HEK293 (cell line): ENCODE measurements at regions not wholly inside any gene's neighbourhood (a gene's known extent, or its start where the extent isn't known, plus 50 kb on each side); places are given as distances from the start of the nearest gene placed in this dataset.

Experiments
- CTCF ChIA-PET: fragments of 350-600 bp; formaldehyde crosslinking; extraction: SDS; loops from one replicate; lab custom pipeline; 2021; ENCODE audit warnings: antibody characterized with exemption; lab: Yijun Ruan, JAX
- POLR2A ChIA-PET: fragments of 300-600 bp; formaldehyde crosslinking; extraction: SDS; loops from one replicate; lab custom pipeline; 2020; ENCODE audit warnings: antibody characterized with exemption, inconsistent platforms; lab: Yijun Ruan, JAX
- H3K27ac ChIP-seq: fragments of 200-500 bp; sonication (Bioruptor generic); 2 replicates; pipeline ENCODE4 v1.5.1; 2014; ENCODE audit warnings: low read depth, low read length, control low read depth, inconsistent platforms; ENCODE audit errors: extremely low read depth
- H3K36me3 ChIP-seq, 2 experiments: fragments of 200-500 bp in 1 of 2; sonication (Bioruptor generic) in 1 of 2; 1 replicate in 1 of 2; 2 replicates in 1 of 2; pipeline ENCODE4 v1.5.1; 2014 to 2017; ENCODE audit warnings: inconsistent platforms in 2 of 2, low read length in 2 of 2; ENCODE audit not compliant: control insufficient read depth in 2 of 2, insufficient read depth in 1 of 2
- H3K4me1 ChIP-seq: fragments of 200-500 bp; sonication (Bioruptor generic); 2 replicates; pipeline ENCODE4 v1.5.1; 2014; ENCODE audit warnings: mild to moderate bottlenecking, low read length, inconsistent platforms; ENCODE audit not compliant: control insufficient read depth, insufficient read depth
- H3K4me3 ChIP-seq: 2 replicates; pipeline ENCODE4 v1.5.1; 2011; ENCODE audit warnings: low read depth, mild to moderate bottlenecking, control low read depth, low read length, moderate library complexity
- H3K9me3 ChIP-seq: fragments of 200-500 bp; sonication (Bioruptor generic); 2 replicates; pipeline ENCODE4 v1.5.1; 2014; ENCODE audit warnings: low read depth, low read length, inconsistent platforms; ENCODE audit not compliant: control insufficient read depth, insufficient read depth
- ATF2 ChIP-seq: fragments of 450-650 bp; formaldehyde crosslinking; IDR thresholded peaks from 2 replicates; pipeline ENCODE4 v1.5.1; 2016; ENCODE audit warnings: missing biosample characterization, missing genetic modification characterization, low read depth
- BCL11A ChIP-seq: fragments of 450-650 bp; formaldehyde crosslinking; IDR thresholded peaks from 2 replicates; pipeline ENCODE4 v1.5.1; 2016; ENCODE audit warnings: low read depth, missing biosample characterization, missing genetic modification characterization
- GFI1B ChIP-seq: fragments of 450-650 bp; formaldehyde crosslinking; IDR thresholded peaks from 2 replicates; pipeline ENCODE4 v1.5.1; 2016; ENCODE audit warnings: missing biosample characterization, missing genetic modification characterization
- HOXC10 ChIP-seq: sonication (generic); formaldehyde crosslinking; IDR thresholded peaks from 2 replicates; pipeline ENCODE4 v1.8.1; 2023; ENCODE audit warnings: mild to moderate bottlenecking, missing genetic modification reagents
- KLF9 ChIP-seq: fragments of 450-650 bp; formaldehyde crosslinking; IDR thresholded peaks from 2 replicates; pipeline ENCODE4 v1.5.1; 2016; ENCODE audit warnings: missing biosample characterization, missing genetic modification characterization, low read depth
- PRDM1 ChIP-seq: fragments of 450-650 bp; formaldehyde crosslinking; IDR thresholded peaks from 2 replicates; pipeline ENCODE4; 2016; ENCODE audit warnings: missing biosample characterization, missing genetic modification characterization
- SP3 ChIP-seq: fragments of 450-650 bp; formaldehyde crosslinking; IDR thresholded peaks from 2 replicates; pipeline ENCODE4 v1.5.1; 2016; ENCODE audit warnings: missing biosample characterization, missing genetic modification characterization
- ZEB2 ChIP-seq: fragments of 450-650 bp; formaldehyde crosslinking; IDR thresholded peaks from 2 replicates; pipeline ENCODE4 v1.5.1; 2016; ENCODE audit warnings: missing biosample characterization, missing genetic modification characterization
- ZNF121 ChIP-seq: fragments of 450-650 bp; formaldehyde crosslinking; IDR thresholded peaks from 2 replicates; pipeline ENCODE4 v1.5.1; 2016; ENCODE audit warnings: missing biosample characterization, missing genetic modification characterization
- ZNF132 ChIP-seq: fragments of 450-650 bp; formaldehyde crosslinking; IDR thresholded peaks from 2 replicates; pipeline ENCODE4 v1.5.1; 2017; ENCODE audit warnings: missing biosample characterization, missing genetic modification characterization, borderline replicate concordance
- ZNF175 ChIP-seq: fragments of 450-650 bp; formaldehyde crosslinking; IDR thresholded peaks from 2 replicates; pipeline ENCODE4 v1.5.1; 2016; ENCODE audit warnings: missing biosample characterization, missing genetic modification characterization
- ZNF202 ChIP-seq: fragments of 450-650 bp; formaldehyde crosslinking; IDR thresholded peaks from 2 replicates; pipeline ENCODE4 v1.5.1; 2016; ENCODE audit warnings: missing biosample characterization, missing genetic modification characterization, borderline replicate concordance
- ZNF311 ChIP-seq: fragments of 450-650 bp; formaldehyde crosslinking; IDR thresholded peaks from 2 replicates; pipeline ENCODE4 v1.5.1; 2017; ENCODE audit warnings: missing biosample characterization, missing genetic modification characterization, borderline replicate concordance
- ZNF354C ChIP-seq: fragments of 450-650 bp; formaldehyde crosslinking; IDR thresholded peaks from 2 replicates; pipeline ENCODE4 v1.5.1; 2016; ENCODE audit warnings: missing biosample characterization, missing genetic modification characterization, low read depth, borderline replicate concordance
- ZNF416 ChIP-seq: fragments of 450-650 bp; formaldehyde crosslinking; IDR thresholded peaks from 2 replicates; pipeline ENCODE4 v1.5.1; 2016; ENCODE audit warnings: missing biosample characterization, missing genetic modification characterization
- ZNF433 ChIP-seq: fragments of 450-650 bp; formaldehyde crosslinking; IDR thresholded peaks from 2 replicates; pipeline ENCODE4 v1.5.1; 2016; ENCODE audit warnings: missing biosample characterization, missing genetic modification characterization, low read depth
- ZNF510 ChIP-seq: fragments of 450-650 bp; formaldehyde crosslinking; IDR thresholded peaks from 2 replicates; pipeline ENCODE4 v1.5.1; 2018; ENCODE audit warnings: mild to moderate bottlenecking, missing genetic modification characterization, missing biosample characterization; ENCODE audit not compliant: insufficient replicate concordance
- ZNF521 ChIP-seq: fragments of 450-650 bp; formaldehyde crosslinking; IDR thresholded peaks from 2 replicates; pipeline ENCODE4 v1.5.1; 2017; ENCODE audit warnings: missing biosample characterization, mild to moderate bottlenecking, missing genetic modification characterization
- ZNF560 ChIP-seq: fragments of 450-650 bp; formaldehyde crosslinking; IDR thresholded peaks from 2 replicates; pipeline ENCODE4 v1.5.1; 2017; ENCODE audit warnings: missing biosample characterization, missing genetic modification characterization, borderline replicate concordance
- ZNF596 ChIP-seq: fragments of 450-650 bp; IDR thresholded peaks from 2 replicates; pipeline ENCODE4 v1.5.0; 2018; ENCODE audit warnings: missing biosample characterization, mild to moderate bottlenecking, missing genetic modification characterization, moderate library complexity
- ZNF658 ChIP-seq: fragments of 450-650 bp; formaldehyde crosslinking; IDR thresholded peaks from 2 replicates; pipeline ENCODE4; 2016; ENCODE audit warnings: missing biosample characterization, missing genetic modification characterization
- ZNF660 ChIP-seq: fragments of 450-650 bp; IDR thresholded peaks from 2 replicates; pipeline ENCODE4 v1.5.1; 2018; ENCODE audit warnings: missing biosample characterization, mild to moderate bottlenecking, missing genetic modification characterization
- ZNF670 ChIP-seq: fragments of 450-650 bp; formaldehyde crosslinking; IDR thresholded peaks from 2 replicates; pipeline ENCODE4 v1.5.1; 2016; ENCODE audit warnings: missing biosample characterization, missing genetic modification characterization, low read depth
- ZNF701 ChIP-seq: fragments of 450-650 bp; formaldehyde crosslinking; IDR thresholded peaks from 2 replicates; pipeline ENCODE4 v1.5.1; 2016; ENCODE audit warnings: missing biosample characterization, missing genetic modification characterization
- ZNF776 ChIP-seq: fragments of 450-650 bp; formaldehyde crosslinking; IDR thresholded peaks from 2 replicates; pipeline ENCODE4 v1.5.0; 2017; ENCODE audit warnings: missing biosample characterization, missing genetic modification characterization, borderline replicate concordance
- TF ChIP-seq, protein P1 (sequence below): fragments of 450-650 bp; formaldehyde crosslinking; IDR thresholded peaks from 2 replicates; pipeline ENCODE4 v1.5.1; 2016; ENCODE audit warnings: missing biosample characterization, missing genetic modification characterization, borderline replicate concordance

DNA sequence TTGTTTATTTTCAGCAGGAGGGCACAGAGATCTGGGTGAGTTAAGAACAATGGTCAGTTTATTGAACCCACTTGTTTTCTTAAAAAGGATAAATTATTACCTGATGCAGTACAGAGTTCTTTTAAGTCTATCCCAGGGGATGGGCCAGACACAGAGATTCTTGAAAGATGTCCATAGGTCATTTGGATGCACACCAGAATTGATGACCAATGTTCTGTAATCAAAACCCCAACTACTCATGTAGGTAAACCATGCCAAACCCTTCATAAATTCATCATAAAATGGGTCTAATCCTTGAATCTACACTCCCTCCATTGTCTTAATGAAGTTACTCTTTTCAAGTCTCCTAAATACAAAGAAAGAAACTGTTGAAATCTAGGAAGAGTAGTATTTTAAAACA lies 273.0 kb upstream of the COL8A1 start:
- CTCF ChIA-PET = no interaction called here
- Histone ChIP-seq H3K27ac (no peak overlapping the region), H3K9me3 (no peaks in the 10 kb centered on the region), H3K36me3 (no peaks in the 10 kb centered on the region), H3K4me3 (no peak overlapping the region), H3K4me1 (no peaks in the 10 kb centered on the region)
- TF ChIP-seq HOXC10 (CRISPR knock-in tag) = no peak
- TF ChIP-seq ZNF660 = no peak
- TF ChIP-seq BCL11A = no peak
- TF ChIP-seq ZNF510 = no peak
- TF ChIP-seq ZNF701 (tag by site-specific recombination) = no peak
- TF ChIP-seq ZNF596 (tag by site-specific recombination) = no peak
- TF ChIP-seq ZNF354C (tag by site-specific recombination) = no peak
- no peak for TF ChIP-seq ATF2 (tag by site-specific recombination)
- TF ChIP-seq ZNF521 (tag by site-specific recombination) = no peak
- no peak for TF ChIP-seq ZNF670 (tag by site-specific recombination)
- no peak for TF ChIP-seq ZNF658
- TF ChIP-seq ZEB2 (tag by site-specific recombination) = no peak
- POLR2A ChIA-PET = no interaction called here

- Histone ChIP-seq H3K27ac (no peak overlapping the region), H3K9me3 (no peaks in the 10 kb centered on the region), H3K36me3 (no peaks in the 10 kb centered on the region), H3K4me3 (no peak overlapping the region), H3K4me1 (no peaks in the 10 kb centered on the region)
- ChIA-PET POLR2A (no interaction called here), CTCF (no interaction called here)
- TF ChIP-seq KLF9 (no peak), ZNF560 (no peak), SP3 (tag by site-specific recombination) (no peak), ZNF175 (tag by site-specific recombination) (no peak), ZNF202 (no peak), ZNF354C (tag by site-specific recombination) (no peak), GFI1B (no peak), ZNF132 (tag by site-specific recombination) (no peak), ZNF416 (tag by site-specific recombination) (no peak), ZNF311 (no peak), PRDM1 (tag by site-specific recombination) (no peak)
Measured at GRCh38 chr3:99357131-99357530, 281.3 kb upstream of the COL8A1 start.

DNA sequence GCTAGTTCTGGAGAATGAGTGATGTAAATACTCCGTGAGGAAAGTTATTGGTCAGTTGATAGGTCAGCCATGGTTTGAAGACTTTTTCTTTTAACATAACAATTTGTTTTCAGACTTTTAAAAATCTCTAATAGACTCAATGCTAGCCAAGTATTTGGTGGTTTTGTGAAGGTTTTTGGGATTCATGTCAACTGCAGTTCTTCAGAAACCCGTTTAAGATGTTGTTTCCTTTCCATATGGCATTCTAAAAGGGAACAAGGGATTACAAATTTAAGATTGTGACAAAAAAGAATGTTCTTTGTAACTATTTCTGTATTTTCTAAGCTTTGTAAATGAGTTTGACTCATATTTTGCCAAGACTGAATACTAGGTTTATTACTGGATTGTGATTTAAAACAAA lies 281.7 kb upstream of the COL8A1 start:
- Histone ChIP-seq H3K9me3 (no peaks in the 10 kb centered on the region), H3K36me3 (no peaks in the 10 kb centered on the region), H3K4me1 (no peaks in the 10 kb centered on the region), H3K4me3 (no peak overlapping the region), H3K27ac (no peak overlapping the region)
- CTCF ChIA-PET = interaction anchor here (0.5 kb wide), 1 partner anchor 16 kb away, joined by 3 read pairs; no protein-coding TSS in a partner anchor
- POLR2A ChIA-PET = no interaction called here
- no peak for TF ChIP-seq ZNF560
- TF ChIP-seq ZNF776 (tag by site-specific recombination) = no peak
- no peak for TF ChIP-seq ZNF433 (tag by site-specific recombination)
- TF ChIP-seq, protein P1, sequence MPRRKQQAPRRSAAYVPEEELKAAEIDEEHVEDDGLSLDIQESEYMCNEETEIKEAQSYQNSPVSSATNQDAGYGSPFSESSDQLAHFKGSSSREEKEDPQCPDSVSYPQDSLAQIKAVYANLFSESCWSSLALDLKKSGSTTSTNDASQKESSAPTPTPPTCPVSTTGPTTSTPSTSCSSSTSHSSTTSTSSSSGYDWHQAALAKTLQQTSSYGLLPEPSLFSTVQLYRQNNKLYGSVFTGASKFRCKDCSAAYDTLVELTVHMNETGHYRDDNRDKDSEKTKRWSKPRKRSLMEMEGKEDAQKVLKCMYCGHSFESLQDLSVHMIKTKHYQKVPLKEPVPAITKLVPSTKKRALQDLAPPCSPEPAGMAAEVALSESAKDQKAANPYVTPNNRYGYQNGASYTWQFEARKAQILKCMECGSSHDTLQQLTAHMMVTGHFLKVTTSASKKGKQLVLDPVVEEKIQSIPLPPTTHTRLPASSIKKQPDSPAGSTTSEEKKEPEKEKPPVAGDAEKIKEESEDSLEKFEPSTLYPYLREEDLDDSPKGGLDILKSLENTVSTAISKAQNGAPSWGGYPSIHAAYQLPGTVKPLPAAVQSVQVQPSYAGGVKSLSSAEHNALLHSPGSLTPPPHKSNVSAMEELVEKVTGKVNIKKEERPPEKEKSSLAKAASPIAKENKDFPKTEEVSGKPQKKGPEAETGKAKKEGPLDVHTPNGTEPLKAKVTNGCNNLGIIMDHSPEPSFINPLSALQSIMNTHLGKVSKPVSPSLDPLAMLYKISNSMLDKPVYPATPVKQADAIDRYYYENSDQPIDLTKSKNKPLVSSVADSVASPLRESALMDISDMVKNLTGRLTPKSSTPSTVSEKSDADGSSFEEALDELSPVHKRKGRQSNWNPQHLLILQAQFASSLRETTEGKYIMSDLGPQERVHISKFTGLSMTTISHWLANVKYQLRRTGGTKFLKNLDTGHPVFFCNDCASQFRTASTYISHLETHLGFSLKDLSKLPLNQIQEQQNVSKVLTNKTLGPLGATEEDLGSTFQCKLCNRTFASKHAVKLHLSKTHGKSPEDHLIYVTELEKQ (tag by site-specific recombination) = no peak
- no peak for TF ChIP-seq ZNF132 (tag by site-specific recombination)
- no peak for TF ChIP-seq ZNF121 (tag by site-specific recombination)
